ENCODE measurements at regions not wholly inside any gene's neighbourhood (a gene's known extent, or its start where the extent isn't known, plus 50 kb on each side); places are given as distances from the start of the nearest gene placed in this dataset.
"Not testable (repeated sequence)": the region's sequence is repeated elsewhere in the genome, so short reads cannot be mapped to it uniquely, and the experiment has no call there.

GRCh38 chr20:53804920-53805894 is 211.6 kb upstream of the ZNF217 start:
- no peak for DNase-seq
- 70 to 81% (median 79%) methylated on average over 8 of the region's 8 CpGs for WGBS, 3 donors
- TF ChIP-seq POLR2A (IDR thresholded peaks at IDR 0.05): no peak
- no peak for TF ChIP-seq EP300 (IDR thresholded peaks at IDR 0.05)
- TF ChIP-seq CTCF (IDR thresholded peaks at IDR 0.05): no peak
- no peaks in the 10 kb centered on the region for H3K27me3 ChIP-seq
- no peaks in the 10 kb centered on the region for H3K4me1 ChIP-seq (ENCODE audit: insufficient read depth)
- H3K4me3 ChIP-seq: no peak overlapping the region
- H3K9me3 ChIP-seq: no peaks in the 10 kb centered on the region
- intact Hi-C loops (cut with DNase I): no loop called here
- H3K36me3 ChIP-seq: no peaks in the 10 kb centered on the region
- no peak overlapping the region for H3K27ac ChIP-seq

DNA sequence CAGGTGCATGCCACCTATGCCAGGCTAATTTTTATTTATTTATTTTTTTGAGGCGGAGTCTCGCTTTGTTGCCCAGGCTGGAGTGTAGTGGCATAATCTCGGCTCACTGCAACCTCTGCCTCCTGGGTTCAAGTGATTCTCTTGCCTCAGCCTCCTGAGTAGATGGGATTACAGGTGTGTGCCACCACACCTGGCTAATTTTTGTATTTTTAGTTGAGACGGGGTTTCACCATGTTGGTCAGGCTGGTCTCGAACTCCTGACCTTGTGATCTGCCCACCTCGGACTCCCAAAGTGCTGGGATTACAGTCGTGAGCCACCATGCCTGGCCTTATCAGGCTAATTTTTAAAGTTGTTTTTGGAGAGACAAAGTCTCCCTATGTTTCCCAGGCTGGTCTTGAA is 210.7 kb upstream of the ZNF217 start:
- intact Hi-C loops (cut with DNase I); H3K36me3 ChIP-seq; H3K27me3 ChIP-seq; DNase-seq; H3K4me3 ChIP-seq; H3K27ac ChIP-seq; H3K9me3 ChIP-seq; H3K4me1 ChIP-seq (ENCODE audit: insufficient read depth): not testable (repeated sequence)
- 77 to 89% (median 87%) methylated on average over 7 of the region's 7 CpGs for WGBS, 3 donors

DNA sequence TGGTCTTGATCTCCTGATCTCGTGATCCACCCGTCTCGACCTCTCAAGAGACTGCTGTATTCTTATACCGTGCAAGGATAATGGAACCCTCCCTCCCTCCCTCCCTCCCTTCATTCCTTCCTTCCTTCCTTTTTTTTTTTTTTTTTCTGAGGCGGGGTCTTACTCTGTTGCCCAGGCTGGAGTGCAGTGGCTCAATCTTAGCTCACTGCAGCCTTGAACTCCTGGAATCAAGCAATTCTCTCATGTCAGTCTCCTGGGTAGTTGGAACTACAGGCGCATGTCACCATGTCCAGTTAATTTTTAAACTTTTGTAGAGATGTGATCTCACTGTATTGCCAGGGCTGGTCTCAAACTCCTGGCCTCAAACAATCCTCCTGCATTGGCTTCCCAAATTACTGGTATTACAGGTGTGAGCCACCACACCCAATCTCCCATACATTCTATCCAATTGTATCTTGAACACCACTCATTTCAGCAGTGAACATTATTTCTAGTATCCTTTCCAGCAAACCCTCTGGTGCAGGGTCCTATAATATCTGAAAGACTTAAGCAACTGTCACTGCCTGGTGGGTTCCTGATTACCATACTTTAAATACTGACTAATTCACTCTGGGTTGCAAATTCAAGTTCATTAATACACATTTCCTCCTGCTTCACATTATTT is 210.0 kb upstream of the ZNF217 start:
- WGBS, 3 donors: 83 to 91% (median 87%) methylated on average over 6 of the region's 6 CpGs
- Histone ChIP-seq H3K36me3 (no peaks in the 10 kb centered on the region), H3K27ac (no peak overlapping the region), H3K27me3 (no peaks in the 10 kb centered on the region), H3K4me3 (no peak overlapping the region), H3K4me1 (ENCODE audit: insufficient read depth) (no peaks in the 10 kb centered on the region), H3K9me3 (no peaks in the 10 kb centered on the region)
- DNase-seq: no peak
- TF ChIP-seq EP300 (IDR thresholded peaks at IDR 0.05) (no peak), POLR2A (IDR thresholded peaks at IDR 0.05) (no peak)
- intact Hi-C loops (cut with DNase I): no loop called here

- TF ChIP-seq POLR2A (IDR thresholded peaks at IDR 0.05) (no peak), EP300 (IDR thresholded peaks at IDR 0.05) (no peak), CTCF (IDR thresholded peaks at IDR 0.05) (no peak)
- Histone ChIP-seq H3K27me3 (no peaks in the 10 kb centered on the region), H3K9me3 (no peaks in the 10 kb centered on the region), H3K4me3 (no peak overlapping the region), H3K36me3 (no peaks in the 10 kb centered on the region), H3K4me1 (ENCODE audit: insufficient read depth) (peaks cover 2% of the 10 kb centered on the region), H3K27ac (no peak overlapping the region)
- WGBS, 3 donors: 85 to 87% (median 86%) methylated on average over 17 of the region's 17 CpGs
- no peak for DNase-seq
- intact Hi-C loops (cut with DNase I): no loop called here
These were observed 208.2 kb upstream of the ZNF217 start for GRCh38 chr20:53801609-53802370.

GRCh38 chr20:53800883-53801604 is 207.4 kb upstream of the ZNF217 start:
- no peak for DNase-seq
- Histone ChIP-seq H3K9me3 (no peaks in the 10 kb centered on the region), H3K27ac (no peak overlapping the region), H3K4me1 (ENCODE audit: insufficient read depth) (peaks cover 2% of the 10 kb centered on the region), H3K27me3 (no peaks in the 10 kb centered on the region), H3K36me3 (no peaks in the 10 kb centered on the region), H3K4me3 (no peak overlapping the region)
- intact Hi-C loops (cut with DNase I): no loop called here
- no peak for TF ChIP-seq CTCF (IDR thresholded peaks at IDR 0.05)
- no peak for TF ChIP-seq POLR2A (IDR thresholded peaks at IDR 0.05)
- no peak for TF ChIP-seq EP300 (IDR thresholded peaks at IDR 0.05)
- WGBS, 3 donors: 84 to 90% (median 86%) methylated on average over 13 of the region's 13 CpGs
